Body of pancreas (tissue), 4 donors: ENCODE measurements at regions not wholly inside any gene's neighbourhood (a gene's known extent, or its start where the extent isn't known, plus 50 kb on each side); places are given as distances from the start of the nearest gene placed in this dataset.

Source experiments
- POLR2A ChIP-seq, 3 donors: fragments of 450-650 bp; IDR thresholded peaks; one replicate each; pipeline ENCODE4 v1.6.1; 2016; ENCODE audit warnings: antibody characterized with exemption in 3 of 3, mild to moderate bottlenecking in 2 of 3
- TF ChIP-seq, protein P1 (sequence below), 7 experiments: fragments of 450-650 bp in 4 of 7; fragments of 200-600 bp in 3 of 7; sonication (generic) in 3 of 7; IDR thresholded peaks; one replicate each; pipeline ENCODE4 v1.5.1; 2016 to 2019; ENCODE audit warnings: antibody characterized with exemption in 7 of 7

DNA sequence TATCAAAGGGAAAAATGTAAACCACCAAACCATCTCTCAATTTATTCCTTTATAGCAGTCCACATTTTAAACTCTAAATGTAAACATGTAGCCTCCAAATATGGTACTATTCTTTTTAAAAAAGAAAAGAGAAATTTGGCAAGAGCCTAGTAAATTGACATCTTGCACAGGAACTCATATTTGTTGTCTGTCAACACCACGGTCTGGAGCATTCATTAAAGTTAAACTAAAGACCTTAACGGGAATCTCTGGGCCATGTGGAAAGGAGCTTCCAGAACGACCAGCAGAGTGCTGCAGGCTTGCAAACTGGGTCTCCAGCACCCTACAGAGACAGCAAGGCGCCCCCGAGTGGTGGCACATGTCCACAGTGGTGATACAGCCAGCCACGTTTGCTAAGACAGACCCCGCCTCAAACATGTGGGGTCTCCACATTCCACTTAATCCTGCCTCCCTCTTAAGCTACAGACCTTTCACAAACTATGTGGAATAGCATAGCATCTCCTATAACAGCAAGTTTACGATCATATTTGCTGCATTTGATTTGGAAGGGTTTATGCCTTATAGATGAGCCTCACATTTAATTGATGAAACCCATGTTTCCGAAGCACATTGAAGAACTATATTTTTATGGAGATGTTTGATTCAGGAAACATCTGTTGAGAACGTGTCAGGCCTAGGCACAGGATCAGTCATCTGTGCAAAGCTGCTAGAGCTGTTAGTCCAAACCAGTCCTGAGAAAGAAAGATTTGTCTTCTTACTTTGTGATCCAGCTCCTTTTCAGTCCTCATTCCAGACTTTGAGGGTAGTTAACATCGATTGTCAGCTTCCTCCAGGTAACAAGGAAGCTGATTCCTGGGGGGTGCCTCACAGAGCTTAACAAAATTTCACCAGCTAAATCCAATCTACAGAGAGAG lies 96.4 kb upstream of the BACE2 start:
- TF ChIP-seq POLR2A (IDR thresholded peaks at IDR 0.05) = no peak
- TF ChIP-seq, protein P1, sequence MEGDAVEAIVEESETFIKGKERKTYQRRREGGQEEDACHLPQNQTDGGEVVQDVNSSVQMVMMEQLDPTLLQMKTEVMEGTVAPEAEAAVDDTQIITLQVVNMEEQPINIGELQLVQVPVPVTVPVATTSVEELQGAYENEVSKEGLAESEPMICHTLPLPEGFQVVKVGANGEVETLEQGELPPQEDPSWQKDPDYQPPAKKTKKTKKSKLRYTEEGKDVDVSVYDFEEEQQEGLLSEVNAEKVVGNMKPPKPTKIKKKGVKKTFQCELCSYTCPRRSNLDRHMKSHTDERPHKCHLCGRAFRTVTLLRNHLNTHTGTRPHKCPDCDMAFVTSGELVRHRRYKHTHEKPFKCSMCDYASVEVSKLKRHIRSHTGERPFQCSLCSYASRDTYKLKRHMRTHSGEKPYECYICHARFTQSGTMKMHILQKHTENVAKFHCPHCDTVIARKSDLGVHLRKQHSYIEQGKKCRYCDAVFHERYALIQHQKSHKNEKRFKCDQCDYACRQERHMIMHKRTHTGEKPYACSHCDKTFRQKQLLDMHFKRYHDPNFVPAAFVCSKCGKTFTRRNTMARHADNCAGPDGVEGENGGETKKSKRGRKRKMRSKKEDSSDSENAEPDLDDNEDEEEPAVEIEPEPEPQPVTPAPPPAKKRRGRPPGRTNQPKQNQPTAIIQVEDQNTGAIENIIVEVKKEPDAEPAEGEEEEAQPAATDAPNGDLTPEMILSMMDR (IDR thresholded peaks at IDR 0.05) = no peak
